ENCODE measurements at regions not wholly inside any gene's neighbourhood (a gene's known extent, or its start where the extent isn't known, plus 50 kb on each side); places are given as distances from the start of the nearest gene placed in this dataset.

GRCh38 chr22:22752199-22752555, 107.8 kb downstream of the GGTLC2 start:
- TF ChIP-seq CTCF (CRISPR knock-in tag; IDR thresholded peaks at IDR 0.05) = no peak
- TF ChIP-seq ATF4 (CRISPR knock-in tag; IDR thresholded peaks at IDR 0.05) = no peak

Measured in HepG2 (cell line).